KMS-11 (cell line): ENCODE measurements at regions not wholly inside any gene's neighbourhood (a gene's known extent, or its start where the extent isn't known, plus 50 kb on each side); places are given as distances from the start of the nearest gene placed in this dataset.

ENCODE experiments used
- H2AFZ ChIP-seq: fragments of 200-600 bp; sonication (generic); 2 replicates; pipeline ENCODE4 v1.6.1; 2016; ENCODE audit warnings: antibody characterized with exemption, mixed run types, low read depth
- H3K27ac ChIP-seq: fragments of 200-600 bp; sonication (generic); 2 replicates; pipeline ENCODE4 v1.6.1; 2016; ENCODE audit warnings: mild to moderate bottlenecking, mixed run types
- H3K27me3 ChIP-seq: fragments of 200-600 bp; sonication (generic); 2 replicates; pipeline ENCODE4 v1.6.1; 2017; ENCODE audit warnings: mild to moderate bottlenecking, low read depth, mixed run types, moderate library complexity; ENCODE audit not compliant: insufficient read depth
- H3K36me3 ChIP-seq: fragments of 200-600 bp; sonication (generic); 2 replicates; pipeline ENCODE4 v1.6.1; 2017; ENCODE audit warnings: mild to moderate bottlenecking, mixed run types; ENCODE audit not compliant: insufficient read depth
- H3K4me1 ChIP-seq: fragments of 200-600 bp; sonication (generic); 2 replicates; pipeline ENCODE4 v1.6.1; 2016; ENCODE audit warnings: mild to moderate bottlenecking, low read depth, mixed run types; ENCODE audit not compliant: poor library complexity, severe bottlenecking
- H3K4me2 ChIP-seq: fragments of 200-600 bp; sonication (generic); 2 replicates; pipeline ENCODE4 v1.7.0; 2016; ENCODE audit warnings: mild to moderate bottlenecking, mixed run types
- H3K4me3 ChIP-seq: fragments of 200-600 bp; sonication (generic); IDR thresholded peaks from 2 replicates; pipeline ENCODE4 v1.6.1; 2017; ENCODE audit warnings: low read depth, low read length, mixed read lengths; ENCODE audit not compliant: insufficient read depth
- H3K79me2 ChIP-seq: fragments of 200-600 bp; sonication (generic); 2 replicates; pipeline ENCODE4 v1.6.1; 2016; ENCODE audit warnings: low read depth, mixed run types; ENCODE audit not compliant: insufficient read depth
- H3K9ac ChIP-seq: fragments of 200-600 bp; sonication (generic); 2 replicates; pipeline ENCODE4 v1.6.1; 2016; ENCODE audit warnings: mild to moderate bottlenecking, mixed run types
- H4K20me1 ChIP-seq: fragments of 200-600 bp; sonication (generic); 2 replicates; pipeline ENCODE4 v1.6.1; 2016; ENCODE audit warnings: mild to moderate bottlenecking, mixed run types; ENCODE audit not compliant: insufficient read depth
- TF ChIP-seq, protein P1 (sequence below): fragments of 200-600 bp; sonication (generic); conservative IDR thresholded peaks from 2 replicates; pipeline ENCODE4 v1.6.1; 2017; ENCODE audit warnings: low read depth, mild to moderate bottlenecking, antibody characterized with exemption, low read length, moderate library complexity, mixed read lengths

- Histone ChIP-seq H4K20me1 (no peaks in the 10 kb centered on the region), H3K4me2 (no peak overlapping the region), H2AFZ (no peak overlapping the region), H3K27ac (no peak overlapping the region), H3K4me1 (no peaks in the 10 kb centered on the region), H3K27me3 (no peaks in the 10 kb centered on the region), H3K9ac (no peak overlapping the region), H3K36me3 (no peaks in the 10 kb centered on the region), H3K79me2 (no peaks in the 10 kb centered on the region), H3K4me3 (no peak overlapping the region)
- TF ChIP-seq, protein P1, sequence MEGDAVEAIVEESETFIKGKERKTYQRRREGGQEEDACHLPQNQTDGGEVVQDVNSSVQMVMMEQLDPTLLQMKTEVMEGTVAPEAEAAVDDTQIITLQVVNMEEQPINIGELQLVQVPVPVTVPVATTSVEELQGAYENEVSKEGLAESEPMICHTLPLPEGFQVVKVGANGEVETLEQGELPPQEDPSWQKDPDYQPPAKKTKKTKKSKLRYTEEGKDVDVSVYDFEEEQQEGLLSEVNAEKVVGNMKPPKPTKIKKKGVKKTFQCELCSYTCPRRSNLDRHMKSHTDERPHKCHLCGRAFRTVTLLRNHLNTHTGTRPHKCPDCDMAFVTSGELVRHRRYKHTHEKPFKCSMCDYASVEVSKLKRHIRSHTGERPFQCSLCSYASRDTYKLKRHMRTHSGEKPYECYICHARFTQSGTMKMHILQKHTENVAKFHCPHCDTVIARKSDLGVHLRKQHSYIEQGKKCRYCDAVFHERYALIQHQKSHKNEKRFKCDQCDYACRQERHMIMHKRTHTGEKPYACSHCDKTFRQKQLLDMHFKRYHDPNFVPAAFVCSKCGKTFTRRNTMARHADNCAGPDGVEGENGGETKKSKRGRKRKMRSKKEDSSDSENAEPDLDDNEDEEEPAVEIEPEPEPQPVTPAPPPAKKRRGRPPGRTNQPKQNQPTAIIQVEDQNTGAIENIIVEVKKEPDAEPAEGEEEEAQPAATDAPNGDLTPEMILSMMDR: no peak
These were observed 151.8 kb upstream of the GCFC2 start for GRCh38 chr2:75862547-75862946.

DNA sequence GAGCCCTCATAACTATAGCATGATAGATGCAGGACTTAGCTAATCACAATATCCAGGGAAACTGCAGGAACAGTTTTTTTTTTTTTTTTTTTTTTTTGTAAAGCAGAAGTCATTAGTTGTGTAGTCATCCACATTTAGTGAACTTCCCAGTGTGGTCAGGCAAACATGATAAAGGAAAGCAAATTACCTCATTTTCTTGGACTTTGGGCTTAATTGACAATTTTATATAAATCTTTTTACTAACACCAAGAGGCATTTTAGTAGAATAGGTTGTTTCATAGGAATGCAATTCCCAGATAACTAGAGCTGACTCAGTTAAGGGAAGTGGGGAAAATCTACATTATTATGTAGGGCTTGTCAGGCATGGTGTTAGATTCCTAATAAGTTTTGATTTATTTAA is 142.7 kb upstream of the GCFC2 start:
- H2AFZ ChIP-seq: no peak overlapping the region
- no peaks in the 10 kb centered on the region for H3K4me1 ChIP-seq
- no peak overlapping the region for H3K4me3 ChIP-seq
- no peaks in the 10 kb centered on the region for H4K20me1 ChIP-seq
- TF ChIP-seq, protein P1: no peak
- H3K27me3 ChIP-seq: no peaks in the 10 kb centered on the region
- H3K36me3 ChIP-seq: no peaks in the 10 kb centered on the region
- no peak overlapping the region for H3K27ac ChIP-seq
- no peaks in the 10 kb centered on the region for H3K79me2 ChIP-seq
- no peak overlapping the region for H3K4me2 ChIP-seq
- H3K9ac ChIP-seq: no peak overlapping the region

DNA sequence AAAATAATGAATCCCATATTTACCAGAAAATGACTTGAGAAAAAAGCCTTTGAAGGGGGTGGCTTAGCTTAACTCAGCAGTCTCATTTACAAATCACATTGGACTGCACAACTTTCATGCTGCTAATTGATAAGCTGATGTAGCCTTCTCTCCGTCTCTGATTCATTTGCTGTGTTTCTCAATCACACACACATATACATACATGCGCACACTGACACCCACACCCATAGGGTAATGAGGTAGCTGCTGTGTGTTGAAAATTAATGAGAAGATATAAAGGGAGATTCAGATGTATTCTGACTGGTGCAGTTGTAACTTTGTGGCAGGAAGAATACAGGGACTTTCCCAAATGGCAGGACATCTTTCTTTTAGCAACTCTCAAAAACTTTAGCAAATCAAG is 141.9 kb upstream of the GCFC2 start:
- Histone ChIP-seq H3K27ac (no peak overlapping the region), H3K79me2 (no peaks in the 10 kb centered on the region), H3K4me2 (no peak overlapping the region), H3K9ac (no peak overlapping the region), H2AFZ (no peak overlapping the region), H3K4me1 (no peaks in the 10 kb centered on the region), H3K36me3 (no peaks in the 10 kb centered on the region), H3K4me3 (no peak overlapping the region), H4K20me1 (no peaks in the 10 kb centered on the region), H3K27me3 (no peaks in the 10 kb centered on the region)
- TF ChIP-seq, protein P1: no peak

DNA sequence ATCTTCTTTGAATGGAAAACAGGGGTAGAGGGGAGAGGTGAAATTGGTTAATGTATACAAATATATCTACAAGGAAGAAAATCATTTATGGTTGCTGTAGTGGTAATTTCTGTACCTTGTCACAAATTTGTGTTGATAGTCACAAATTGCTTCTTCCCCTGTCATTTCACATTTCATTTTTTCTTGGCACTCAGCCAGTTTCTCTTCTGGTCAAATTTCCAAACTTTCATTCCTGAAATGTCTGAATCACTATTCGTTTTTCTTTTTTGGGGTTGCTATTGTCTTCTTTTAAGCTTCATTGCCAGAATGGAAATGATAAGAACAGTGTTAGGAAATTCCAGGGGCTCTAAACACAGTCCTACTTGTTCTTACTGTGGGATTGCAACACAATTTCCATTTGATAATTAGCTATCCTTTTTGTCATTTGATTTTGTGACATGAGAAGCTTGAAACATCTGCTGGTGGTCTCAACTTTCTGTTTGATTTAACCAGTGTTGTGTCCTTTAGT is 136.0 kb upstream of the GCFC2 start:
- Histone ChIP-seq H3K36me3 (no peaks in the 10 kb centered on the region), H3K4me3 (no peak overlapping the region), H3K79me2 (no peaks in the 10 kb centered on the region), H2AFZ (no peak overlapping the region), H3K9ac (no peak overlapping the region), H3K4me1 (no peaks in the 10 kb centered on the region), H3K27me3 (no peaks in the 10 kb centered on the region), H3K27ac (no peak overlapping the region), H4K20me1 (no peaks in the 10 kb centered on the region), H3K4me2 (no peak overlapping the region)
- TF ChIP-seq, protein P1: no peak
